Suprapubic skin (tissue), 4 donors: ENCODE measurements at regions not wholly inside any gene's neighbourhood (a gene's known extent, or its start where the extent isn't known, plus 50 kb on each side); places are given as distances from the start of the nearest gene placed in this dataset.

Source experiments
- DNase-seq, 2 donors: peaks; one replicate each; pipeline ENCODE4 v3.0.0-alpha.2; 2019; ENCODE audit warnings: low spot score in 2 of 2
- H3K27ac ChIP-seq: fragments of 200-600 bp; sonication (generic); one replicate; pipeline ENCODE4 v1.5.1; 2019
- H3K27me3 ChIP-seq: fragments of 200-600 bp; sonication (generic); one replicate; pipeline ENCODE4 v1.5.1; 2019
- H3K36me3 ChIP-seq: fragments of 200-600 bp; sonication (generic); one replicate; pipeline ENCODE4 v1.5.1; 2019
- H3K4me1 ChIP-seq: fragments of 200-600 bp; sonication (generic); one replicate; pipeline ENCODE4 v1.5.1; 2019
- H3K4me3 ChIP-seq: fragments of 200-600 bp; sonication (generic); one replicate; pipeline ENCODE4 v1.5.1; 2019; ENCODE audit warnings: mild to moderate bottlenecking
- H3K9me3 ChIP-seq: fragments of 200-600 bp; sonication (generic); one replicate; pipeline ENCODE4 v1.5.1; 2019
- EP300 ChIP-seq: sonication (generic); formaldehyde crosslinking; IDR thresholded peaks from one replicate; pipeline ENCODE4 v1.6.1; 2017; ENCODE audit warnings: antibody characterized with exemption
- POLR2A ChIP-seq, 2 donors: fragments of 450-650 bp; IDR thresholded peaks; one replicate each; pipeline ENCODE4 v1.6.1; 2017; ENCODE audit warnings: antibody characterized with exemption in 2 of 2, mild to moderate bottlenecking in 2 of 2, moderate library complexity in 2 of 2
- POLR2AphosphoS5 ChIP-seq, 3 donors: sonication (generic); formaldehyde crosslinking; IDR thresholded peaks; one replicate each; pipeline ENCODE4 v1.6.1; 2017; ENCODE audit warnings: antibody characterized with exemption in 3 of 3
- WGBS: methylation state at CpG from one replicate; pipeline ENCODE4 v1.1.5; 2018; 5-methylcytosine and 5-hydroxymethylcytosine counted together
- TF ChIP-seq, protein P1 (sequence below), 2 donors: fragments of 200-600 bp in 1 of 2; fragments of 450-650 bp in 1 of 2; sonication (generic) in 1 of 2; IDR thresholded peaks; one replicate each; pipeline ENCODE4 v1.5.1; 2016 to 2019; ENCODE audit warnings: antibody characterized with exemption in 2 of 2, mild to moderate bottlenecking in 1 of 2, moderate library complexity in 1 of 2

DNA sequence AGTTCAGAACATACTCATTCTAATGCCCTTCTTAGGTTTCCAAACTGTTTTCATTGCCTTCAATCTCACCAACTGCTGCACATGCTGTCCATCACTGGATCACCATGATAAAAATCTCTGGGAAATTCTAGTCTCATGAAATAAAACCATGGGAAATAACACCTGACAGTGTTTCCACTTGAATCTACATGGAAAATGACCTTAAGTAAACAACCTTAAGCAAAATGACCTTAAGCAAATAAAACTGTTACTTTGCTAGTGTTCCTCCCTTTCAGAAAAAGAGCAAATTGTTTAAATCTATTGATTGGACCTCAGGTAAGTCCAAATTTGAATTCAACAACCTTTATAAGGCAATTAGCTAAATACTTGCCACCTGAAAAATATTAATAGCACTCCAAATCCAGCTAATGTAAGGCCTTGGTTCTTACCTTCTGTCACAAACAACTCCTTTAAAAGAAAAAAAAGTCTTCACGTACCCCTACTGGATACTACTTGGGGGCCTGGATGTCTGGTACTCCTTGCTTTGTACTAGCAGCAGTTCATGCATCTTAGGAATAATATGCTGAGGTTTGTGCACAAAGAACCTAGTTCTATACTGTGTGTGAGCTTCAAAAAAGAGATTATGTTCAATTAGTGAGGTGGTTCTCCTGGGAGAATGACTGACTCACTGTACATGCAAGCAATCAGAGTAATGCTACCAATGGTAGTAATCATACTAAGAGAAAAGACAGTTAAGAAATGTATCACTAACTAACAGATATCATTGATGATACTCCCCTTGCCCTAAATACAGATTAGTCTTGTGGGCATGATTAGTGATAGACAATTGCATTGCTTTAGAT lies 630.4 kb downstream of the PSAT1 start:
- H3K9me3 ChIP-seq, result no peaks in the 10 kb centered on the region
- TF ChIP-seq, protein P1, sequence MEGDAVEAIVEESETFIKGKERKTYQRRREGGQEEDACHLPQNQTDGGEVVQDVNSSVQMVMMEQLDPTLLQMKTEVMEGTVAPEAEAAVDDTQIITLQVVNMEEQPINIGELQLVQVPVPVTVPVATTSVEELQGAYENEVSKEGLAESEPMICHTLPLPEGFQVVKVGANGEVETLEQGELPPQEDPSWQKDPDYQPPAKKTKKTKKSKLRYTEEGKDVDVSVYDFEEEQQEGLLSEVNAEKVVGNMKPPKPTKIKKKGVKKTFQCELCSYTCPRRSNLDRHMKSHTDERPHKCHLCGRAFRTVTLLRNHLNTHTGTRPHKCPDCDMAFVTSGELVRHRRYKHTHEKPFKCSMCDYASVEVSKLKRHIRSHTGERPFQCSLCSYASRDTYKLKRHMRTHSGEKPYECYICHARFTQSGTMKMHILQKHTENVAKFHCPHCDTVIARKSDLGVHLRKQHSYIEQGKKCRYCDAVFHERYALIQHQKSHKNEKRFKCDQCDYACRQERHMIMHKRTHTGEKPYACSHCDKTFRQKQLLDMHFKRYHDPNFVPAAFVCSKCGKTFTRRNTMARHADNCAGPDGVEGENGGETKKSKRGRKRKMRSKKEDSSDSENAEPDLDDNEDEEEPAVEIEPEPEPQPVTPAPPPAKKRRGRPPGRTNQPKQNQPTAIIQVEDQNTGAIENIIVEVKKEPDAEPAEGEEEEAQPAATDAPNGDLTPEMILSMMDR (IDR thresholded peaks at IDR 0.05), result no peak
- TF ChIP-seq POLR2A (IDR thresholded peaks at IDR 0.05), result no peak
- no peak for TF ChIP-seq EP300
- TF ChIP-seq POLR2AphosphoS5 (IDR thresholded peaks at IDR 0.05), result no peak
- H3K4me1 ChIP-seq, result no peaks in the 10 kb centered on the region
- WGBS, result 96% methylated on average over 1 of the region's 1 CpG
- no peaks in the 10 kb centered on the region for H3K36me3 ChIP-seq
- no peak overlapping the region for H3K4me3 ChIP-seq
- no peaks in the 10 kb centered on the region for H3K27me3 ChIP-seq
- DNase-seq, result no peak
- no peak overlapping the region for H3K27ac ChIP-seq

DNA sequence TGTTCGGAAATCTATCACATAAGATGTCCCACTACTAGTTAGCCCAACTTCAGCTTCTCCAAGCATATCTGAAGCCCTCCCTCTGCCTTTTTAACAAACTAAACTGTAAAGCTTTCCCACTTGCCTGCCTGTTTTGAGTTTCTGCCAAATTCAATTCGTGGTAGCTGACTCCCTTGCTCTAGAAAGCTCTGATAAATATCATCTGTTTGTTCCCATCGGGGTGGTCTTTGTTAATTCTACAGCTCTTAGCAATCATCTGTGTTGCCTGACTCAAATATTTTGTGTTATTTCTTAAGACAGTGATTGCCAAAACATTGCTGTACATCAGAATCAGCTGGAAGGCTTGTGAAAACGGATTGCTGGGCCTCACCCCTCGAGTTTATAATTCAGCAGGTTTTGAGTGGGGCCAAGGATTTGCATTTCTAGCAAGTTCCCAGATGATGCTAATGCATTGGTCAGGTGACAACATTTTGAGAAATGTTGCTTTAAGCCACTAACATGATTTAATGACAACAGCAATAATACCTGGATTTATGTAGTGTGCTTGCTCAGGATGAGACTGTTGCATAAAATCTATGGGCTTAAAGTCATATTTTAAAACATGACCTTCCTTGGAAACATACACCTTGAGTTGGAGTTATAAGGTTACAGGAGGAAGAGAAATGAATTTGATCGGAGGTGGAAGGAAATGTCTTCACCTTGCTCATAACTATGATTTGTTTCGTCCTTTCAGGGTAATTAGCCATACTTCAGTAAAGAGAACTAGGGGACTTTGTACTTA lies 631.9 kb downstream of the PSAT1 start:
- Histone ChIP-seq H3K4me1 (no peaks in the 10 kb centered on the region), H3K27ac (no peak overlapping the region), H3K36me3 (no peaks in the 10 kb centered on the region), H3K9me3 (no peaks in the 10 kb centered on the region), H3K4me3 (no peak overlapping the region), H3K27me3 (no peaks in the 10 kb centered on the region)
- no peak for DNase-seq
- 62% methylated on average over 7 of the region's 7 CpGs for whole genome bisulfite sequencing
- TF ChIP-seq POLR2AphosphoS5 (IDR thresholded peaks at IDR 0.05), result no peak
- no peak for TF ChIP-seq POLR2A (IDR thresholded peaks at IDR 0.05)
- TF ChIP-seq, protein P1 (IDR thresholded peaks at IDR 0.05), result no peak
- no peak for TF ChIP-seq EP300

DNA sequence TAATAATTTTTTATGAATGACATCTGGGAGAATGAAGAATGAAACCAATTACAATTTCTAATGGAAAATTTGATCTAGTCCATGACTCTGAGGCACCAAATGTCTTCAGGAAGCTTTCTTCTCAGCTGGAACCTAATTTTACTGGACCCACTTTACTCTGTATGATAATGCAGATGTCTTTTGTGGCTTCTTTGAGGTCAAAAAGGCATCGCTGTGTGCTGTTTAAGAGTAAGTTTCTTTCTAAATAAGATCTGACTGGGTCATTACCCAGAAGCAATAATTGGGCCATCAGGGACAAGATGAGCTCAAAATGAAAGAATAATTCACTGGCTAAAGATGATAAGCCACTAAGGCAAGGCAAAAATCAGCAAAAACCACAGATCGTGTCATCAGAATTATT lies 633.4 kb downstream of the PSAT1 start:
- H3K9me3 ChIP-seq, result no peaks in the 10 kb centered on the region
- H3K27ac ChIP-seq, result no peak overlapping the region
- no peak for TF ChIP-seq POLR2AphosphoS5 (IDR thresholded peaks at IDR 0.05)
- TF ChIP-seq EP300, result no peak
- TF ChIP-seq POLR2A (IDR thresholded peaks at IDR 0.05), result no peak
- TF ChIP-seq, protein P1 (IDR thresholded peaks at IDR 0.05), result no peak
- no peaks in the 10 kb centered on the region for H3K27me3 ChIP-seq
- WGBS, result 90% methylated on average over 2 of the region's 2 CpGs
- H3K4me1 ChIP-seq, result no peaks in the 10 kb centered on the region
- no peak for DNase-seq
- H3K4me3 ChIP-seq, result no peak overlapping the region
- no peaks in the 10 kb centered on the region for H3K36me3 ChIP-seq

DNA sequence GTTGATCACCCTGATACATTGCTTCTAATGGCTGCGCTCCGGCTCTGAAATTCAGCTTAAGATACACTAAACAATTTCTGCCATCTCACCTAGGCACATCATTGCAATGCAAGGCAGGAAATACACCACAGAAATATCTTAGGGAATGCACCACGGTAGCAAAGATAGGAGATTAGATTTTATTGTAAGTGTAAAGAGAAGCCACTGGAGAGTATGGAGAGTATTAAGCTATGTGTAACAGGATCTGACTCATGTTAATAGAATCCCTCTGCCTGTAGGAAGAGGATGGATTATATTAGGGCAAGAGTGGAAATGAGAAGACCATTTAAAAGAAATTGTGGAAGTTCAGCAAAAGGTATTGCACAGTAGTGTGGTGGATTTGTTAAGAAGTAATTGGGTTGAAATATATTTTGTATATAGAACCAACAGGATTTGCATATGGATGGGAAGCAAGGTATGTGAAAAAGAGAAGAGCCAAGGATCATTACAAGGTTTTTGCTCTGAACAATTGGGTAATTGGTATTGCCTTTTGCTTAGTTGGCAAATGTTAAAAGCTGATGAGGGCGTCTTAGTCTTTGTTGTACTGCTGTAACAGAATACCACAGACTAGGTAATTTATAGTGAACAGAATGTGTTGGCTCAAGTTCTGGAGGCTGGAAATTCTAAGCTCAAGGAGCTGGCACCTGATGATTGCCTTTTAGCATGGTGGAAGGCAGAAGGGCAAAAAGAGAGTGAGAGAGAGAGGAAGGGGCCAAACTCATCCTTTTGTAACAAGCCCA lies 636.1 kb downstream of the PSAT1 start:
- WGBS, result 63% methylated on average over 4 of the region's 4 CpGs
- Histone ChIP-seq H3K9me3 (no peaks in the 10 kb centered on the region), H3K27ac (no peak overlapping the region), H3K4me1 (no peaks in the 10 kb centered on the region), H3K27me3 (no peaks in the 10 kb centered on the region), H3K4me3 (no peak overlapping the region), H3K36me3 (no peaks in the 10 kb centered on the region)
- DNase-seq, result no peak
- TF ChIP-seq EP300, result no peak
- TF ChIP-seq POLR2AphosphoS5 (IDR thresholded peaks at IDR 0.05), result no peak
- TF ChIP-seq, protein P1 (IDR thresholded peaks at IDR 0.05), result no peak
- TF ChIP-seq POLR2A (IDR thresholded peaks at IDR 0.05), result no peak
